Islet precursor cell (in vitro differentiated cells): ENCODE measurements at regions not wholly inside any gene's neighbourhood (a gene's known extent, or its start where the extent isn't known, plus 50 kb on each side); places are given as distances from the start of the nearest gene placed in this dataset.
A peak's percentile ranks its signal among the peaks of the same experiment; 100 is the strongest.

Experiments
- DNase-seq: peaks from one replicate; pipeline ENCODE4 v3.0.0-alpha.2; 2018

DNA sequence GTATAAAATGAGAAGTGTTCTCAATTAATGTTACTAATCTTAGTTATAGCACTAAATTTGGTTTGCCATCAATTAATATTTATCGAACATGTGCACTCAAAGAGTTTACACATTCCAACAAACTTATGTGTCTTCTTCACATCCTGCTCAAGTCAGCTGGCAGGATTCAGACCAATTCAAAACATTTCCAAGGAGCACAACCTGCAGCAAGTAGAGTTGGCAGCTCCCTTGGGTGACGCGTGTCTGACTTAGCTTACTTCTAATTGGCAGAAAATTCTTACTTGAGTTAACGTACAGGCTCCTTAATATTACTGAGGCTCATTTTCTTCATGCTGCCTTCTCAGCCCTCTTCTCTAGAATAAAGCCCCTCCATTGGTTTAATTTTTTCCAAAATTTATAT, 110.4 kb upstream of the PFN2 start:
- no peak for DNase-seq

DNA sequence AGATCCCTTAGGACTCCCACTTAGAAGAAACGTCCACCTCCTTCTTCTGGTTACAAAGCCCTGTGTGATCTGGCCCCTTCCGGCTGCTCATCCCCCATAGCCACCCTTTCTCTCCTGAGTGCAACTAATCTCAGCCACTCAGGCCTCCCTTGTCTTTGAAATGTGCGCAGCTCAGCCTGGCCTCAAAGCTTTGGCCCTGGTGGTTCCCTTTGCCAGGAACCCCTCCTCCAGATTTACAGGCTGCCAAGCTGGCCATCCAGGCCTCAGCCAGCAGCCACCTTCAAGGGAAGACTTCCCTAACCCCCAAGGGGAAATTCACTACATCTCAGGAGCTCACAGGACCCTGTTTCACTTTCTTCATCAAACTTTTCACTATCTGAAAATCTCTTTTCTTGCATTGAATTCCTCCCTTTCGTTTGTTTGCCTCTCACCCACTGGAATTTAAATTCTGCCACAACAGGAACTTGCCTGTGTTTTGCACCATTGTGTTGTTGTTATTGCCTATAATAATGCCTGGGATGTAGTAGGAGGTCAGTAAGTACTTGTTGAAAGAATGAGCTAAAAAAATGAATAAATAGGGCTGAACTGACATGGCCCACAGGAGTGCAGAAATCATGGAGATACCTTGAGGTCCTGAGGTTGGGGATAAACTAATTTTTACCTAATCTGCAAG, 109.5 kb upstream of the PFN2 start:
- peak; percentile 85 for DNase-seq

DNA sequence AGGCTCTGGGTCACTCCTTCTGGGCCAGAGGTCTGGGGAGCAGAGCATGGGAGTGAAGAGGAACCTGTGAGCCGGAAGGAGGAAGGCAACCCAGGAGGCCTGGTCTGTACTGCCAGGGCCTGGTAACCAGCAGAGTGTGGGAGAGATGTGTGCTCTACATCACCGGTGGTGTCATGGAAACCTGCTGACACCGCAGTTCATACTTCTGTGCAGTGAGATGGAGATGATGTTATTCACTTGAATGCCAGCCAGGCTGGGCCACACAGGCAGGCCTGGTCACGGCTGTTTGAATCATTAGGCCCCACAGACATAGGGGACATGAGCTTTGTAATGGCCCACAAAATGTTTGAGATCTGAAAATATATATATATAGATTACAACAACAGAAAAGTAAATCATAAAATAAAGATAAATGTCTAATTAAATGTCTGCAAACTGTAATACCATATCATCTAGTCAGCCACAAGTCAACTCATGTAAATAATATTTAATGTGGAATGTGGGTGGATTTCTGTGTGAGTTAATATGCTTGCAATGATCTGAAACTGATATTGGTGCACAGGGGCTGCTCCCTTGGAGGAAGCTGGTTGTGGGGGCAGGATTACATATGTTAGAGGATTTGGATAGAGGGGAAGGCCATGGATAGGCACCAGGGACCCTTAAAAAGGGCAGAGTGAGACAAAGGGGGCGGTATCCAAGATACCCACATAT, 108.5 kb upstream of the PFN2 start:
- peak; percentile 71 for DNase-seq

DNA sequence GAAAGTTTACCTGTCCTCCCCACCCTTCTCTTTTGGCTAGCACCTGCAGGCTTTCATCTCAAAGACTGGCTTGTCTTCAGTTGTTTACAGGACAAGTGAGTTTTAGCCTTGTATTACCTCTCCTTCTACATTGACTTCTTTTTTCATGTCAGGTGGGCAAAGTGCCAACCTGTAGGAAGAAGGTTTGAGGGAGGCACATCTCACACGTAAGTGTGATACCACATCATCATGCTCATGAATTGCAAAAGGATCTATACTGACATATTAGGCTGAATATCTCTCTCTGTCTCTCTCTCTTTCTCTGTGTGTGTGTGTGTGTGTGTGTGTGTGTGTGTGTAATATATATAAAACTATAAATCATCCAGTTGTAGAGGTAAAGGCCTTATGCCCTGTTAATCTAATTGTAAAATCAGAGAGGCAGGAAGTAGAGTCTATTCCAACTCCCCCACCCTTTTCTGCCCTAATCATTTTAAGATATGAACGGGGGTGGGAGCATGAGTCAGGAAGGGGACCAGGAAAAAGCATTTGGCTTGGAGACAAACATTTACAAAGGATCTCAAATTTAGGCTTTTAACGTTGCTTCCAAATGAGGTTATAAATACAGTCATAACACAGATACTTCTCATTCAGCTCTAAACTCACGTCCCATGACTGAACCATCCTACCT, 107.0 kb upstream of the PFN2 start:
- no peak for DNase-seq

DNA sequence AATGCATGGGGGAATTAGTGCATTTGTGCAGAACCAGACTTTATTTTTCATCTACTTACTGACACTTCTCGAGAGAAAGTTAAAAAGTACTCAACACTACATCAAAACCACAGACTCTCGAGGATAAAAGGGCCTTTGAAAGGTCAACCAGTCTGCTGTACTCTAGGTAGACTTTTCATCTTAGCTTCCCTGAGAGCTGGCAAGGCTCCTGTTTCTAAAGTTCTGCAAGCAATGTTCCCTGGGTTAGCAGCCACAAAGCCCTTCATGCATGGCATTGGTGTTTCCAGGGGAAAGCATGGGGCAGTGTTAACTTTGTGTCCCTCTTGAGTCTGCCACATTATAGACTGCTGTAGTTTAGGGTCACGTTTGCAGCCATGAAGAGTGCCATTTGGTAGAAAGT, 106.4 kb upstream of the PFN2 start:
- no peak for DNase-seq

DNA sequence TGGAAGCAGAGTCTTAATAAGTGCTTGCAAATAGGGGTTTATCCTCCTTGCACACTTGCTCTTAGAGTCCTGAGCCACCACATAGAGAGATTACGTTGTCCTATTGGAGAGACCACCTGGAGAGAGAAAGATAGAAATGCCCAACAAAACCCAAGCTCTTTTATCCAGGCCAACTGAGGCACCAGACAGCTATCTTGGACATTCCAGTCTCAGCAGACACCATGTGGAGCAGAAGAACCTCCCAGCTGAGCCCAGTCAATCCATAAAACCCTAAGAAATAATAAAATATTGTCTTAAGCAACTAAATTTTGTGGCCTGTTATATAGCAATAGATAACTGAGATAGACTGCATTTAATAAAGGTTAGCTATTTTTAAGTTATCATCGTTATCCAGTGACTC, 105.7 kb upstream of the PFN2 start:
- no peak for DNase-seq

- DNase-seq: peak; percentile 23
Observed at GRCh38 chr3:150075417-150075865, 104.7 kb upstream of the PFN2 start.

DNA sequence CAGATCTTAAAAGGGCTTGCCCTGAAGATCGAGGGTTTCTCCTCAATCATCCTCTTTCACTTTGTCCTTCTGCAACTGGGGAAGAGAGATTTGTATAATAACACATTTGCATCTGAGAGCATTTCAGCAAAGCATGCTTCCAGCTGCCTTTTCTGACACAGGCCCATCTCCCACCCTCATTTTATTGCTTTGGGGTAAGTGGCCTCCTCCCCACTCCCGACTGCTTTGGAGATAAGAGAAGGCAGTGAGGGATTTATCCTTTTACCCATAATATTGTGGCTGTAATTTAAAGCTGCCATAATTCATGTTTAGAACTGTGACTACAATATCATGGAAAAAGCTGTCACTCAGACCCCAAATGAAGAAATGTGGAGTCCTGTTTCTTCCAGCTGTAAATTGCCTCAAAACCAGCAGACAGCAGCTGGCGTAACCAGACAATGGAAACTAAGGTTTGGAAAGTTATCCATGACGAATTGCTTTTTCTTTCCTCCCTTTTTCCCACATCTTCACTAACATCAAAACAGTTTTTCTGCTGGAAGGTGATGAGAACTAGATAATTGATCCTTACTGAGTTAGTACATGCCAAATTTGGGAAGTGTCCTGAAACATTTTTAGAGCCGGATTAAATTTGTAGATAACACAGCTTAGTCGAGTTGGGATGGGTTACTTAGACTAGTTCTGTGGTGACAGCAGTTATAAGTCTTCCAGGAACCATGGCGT, 104.2 kb upstream of the PFN2 start:
- peak; percentile 23 for DNase-seq

DNA sequence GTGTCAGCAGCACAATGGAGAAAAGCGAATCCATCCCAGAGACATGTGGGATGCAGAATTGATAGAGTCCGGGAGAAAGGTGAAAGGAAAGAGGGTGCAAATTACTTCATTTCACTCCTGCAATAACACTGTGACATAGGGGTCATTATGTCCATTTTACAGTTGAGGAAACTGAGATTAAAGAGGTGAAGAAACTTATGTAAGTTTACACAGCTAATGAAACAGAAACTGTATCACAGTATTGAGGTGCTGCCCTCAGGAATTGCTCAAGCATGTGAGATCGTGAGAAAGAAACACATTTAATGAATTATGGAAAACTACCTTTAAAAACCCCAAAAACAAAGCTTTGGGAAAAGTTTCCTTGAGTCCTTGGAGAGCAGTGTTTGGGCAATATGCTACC, 103.6 kb upstream of the PFN2 start:
- no peak for DNase-seq

- DNase-seq: peak; percentile 88
Observed at GRCh38 chr3:150073513-150073912, 102.8 kb upstream of the PFN2 start.

- peak; percentile 67 for DNase-seq
Observed at GRCh38 chr3:150073031-150073430, 102.3 kb upstream of the PFN2 start.

GRCh38 chr3:150072576-150072975, 101.9 kb upstream of the PFN2 start:
- DNase-seq: peak; percentile 48

GRCh38 chr3:150070271-150070670, 99.6 kb upstream of the PFN2 start:
- DNase-seq: no peak

GRCh38 chr3:150069633-150070032, 98.9 kb upstream of the PFN2 start:
- no peak for DNase-seq

- peak; percentile 65 for DNase-seq
Observed at GRCh38 chr3:150069154-150069527, 98.4 kb upstream of the PFN2 start.

GRCh38 chr3:150068440-150069153, 97.9 kb upstream of the PFN2 start:
- no peak for DNase-seq

DNA sequence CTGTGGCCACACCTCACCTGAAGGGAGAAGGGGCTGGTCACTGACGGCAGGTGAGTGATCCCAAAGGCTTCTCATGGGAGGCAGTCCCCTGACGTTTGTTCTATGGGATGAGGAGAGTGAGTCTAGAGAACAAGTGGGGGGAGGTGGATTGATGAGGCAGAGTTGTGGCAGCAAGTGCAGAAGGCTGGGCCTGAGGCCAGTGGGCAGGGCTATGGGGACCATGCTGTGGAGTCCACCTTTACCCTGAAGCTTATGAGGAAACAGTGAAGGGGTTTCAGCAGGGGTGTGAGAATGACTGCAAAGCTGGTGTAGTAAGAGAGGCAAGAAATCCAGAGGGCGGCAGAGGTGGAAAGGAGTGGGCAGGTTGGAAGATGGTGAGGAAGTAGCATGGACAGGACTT, 96.9 kb upstream of the PFN2 start:
- DNase-seq: no peak

GRCh38 chr3:150064971-150065370, 94.3 kb upstream of the PFN2 start:
- DNase-seq: no peak

GRCh38 chr3:150063237-150063636, 92.5 kb upstream of the PFN2 start:
- no peak for DNase-seq

DNA sequence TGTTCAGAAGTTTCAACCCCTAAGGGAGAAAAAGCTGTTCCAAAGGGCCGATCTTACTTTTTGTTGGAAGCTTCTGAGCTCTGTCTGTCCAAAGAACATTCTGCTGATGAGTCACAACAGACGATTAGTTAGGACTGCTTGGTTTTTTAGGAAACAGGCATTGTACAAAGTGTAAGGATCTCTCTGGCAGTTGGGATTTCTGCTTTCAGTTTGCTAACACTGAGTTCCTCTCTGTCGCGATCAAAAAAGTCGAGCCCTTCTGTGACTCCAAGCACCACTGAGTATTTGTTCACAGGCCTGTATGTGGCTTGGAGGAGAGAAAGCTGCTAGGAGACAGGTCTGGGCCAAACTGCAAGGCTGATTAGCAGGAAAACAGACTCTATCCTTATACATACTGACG, 91.8 kb upstream of the PFN2 start:
- DNase-seq: peak; percentile 74

- DNase-seq: no peak
Observed at GRCh38 chr3:150061288-150062024, 90.8 kb upstream of the PFN2 start.

DNA sequence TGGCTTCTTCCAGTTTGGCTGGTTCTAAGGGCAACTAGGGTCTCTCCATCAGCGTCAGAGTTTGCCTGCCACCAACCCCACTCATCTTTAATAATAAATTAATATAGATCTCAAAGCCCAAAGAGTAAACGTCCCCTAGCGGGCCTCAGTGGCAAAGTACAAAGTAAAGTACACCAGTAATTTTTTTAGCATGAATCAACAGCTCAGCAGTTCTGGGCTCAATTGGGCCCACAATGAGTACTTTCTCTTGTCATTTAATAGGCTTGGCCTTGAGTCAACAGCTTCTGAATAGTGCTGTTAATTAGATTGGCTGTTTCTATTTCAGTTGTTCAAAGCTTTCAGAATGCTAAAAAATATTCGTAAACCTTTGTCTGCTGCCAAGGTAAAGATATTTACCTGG, 89.0 kb upstream of the PFN2 start:
- no peak for DNase-seq
